KMS-11 (cell line): ENCODE measurements at regions not wholly inside any gene's neighbourhood (a gene's known extent, or its start where the extent isn't known, plus 50 kb on each side); places are given as distances from the start of the nearest gene placed in this dataset.

Experiments used
- H2AFZ ChIP-seq: fragments of 200-600 bp; sonication (generic); 2 replicates; pipeline ENCODE4 v1.6.1; 2016; ENCODE audit warnings: antibody characterized with exemption, mixed run types, low read depth
- H3K27ac ChIP-seq: fragments of 200-600 bp; sonication (generic); 2 replicates; pipeline ENCODE4 v1.6.1; 2016; ENCODE audit warnings: mild to moderate bottlenecking, mixed run types
- H3K27me3 ChIP-seq: fragments of 200-600 bp; sonication (generic); 2 replicates; pipeline ENCODE4 v1.6.1; 2017; ENCODE audit warnings: mild to moderate bottlenecking, low read depth, mixed run types, moderate library complexity; ENCODE audit not compliant: insufficient read depth
- H3K36me3 ChIP-seq: fragments of 200-600 bp; sonication (generic); 2 replicates; pipeline ENCODE4 v1.6.1; 2017; ENCODE audit warnings: mild to moderate bottlenecking, mixed run types; ENCODE audit not compliant: insufficient read depth
- H3K4me1 ChIP-seq: fragments of 200-600 bp; sonication (generic); 2 replicates; pipeline ENCODE4 v1.6.1; 2016; ENCODE audit warnings: mild to moderate bottlenecking, low read depth, mixed run types; ENCODE audit not compliant: poor library complexity, severe bottlenecking
- H3K4me2 ChIP-seq: fragments of 200-600 bp; sonication (generic); 2 replicates; pipeline ENCODE4 v1.7.0; 2016; ENCODE audit warnings: mild to moderate bottlenecking, mixed run types
- H3K4me3 ChIP-seq: fragments of 200-600 bp; sonication (generic); IDR thresholded peaks from 2 replicates; pipeline ENCODE4 v1.6.1; 2017; ENCODE audit warnings: low read depth, low read length, mixed read lengths; ENCODE audit not compliant: insufficient read depth
- H3K79me2 ChIP-seq: fragments of 200-600 bp; sonication (generic); 2 replicates; pipeline ENCODE4 v1.6.1; 2016; ENCODE audit warnings: low read depth, mixed run types; ENCODE audit not compliant: insufficient read depth
- H3K9ac ChIP-seq: fragments of 200-600 bp; sonication (generic); 2 replicates; pipeline ENCODE4 v1.6.1; 2016; ENCODE audit warnings: mild to moderate bottlenecking, mixed run types
- H4K20me1 ChIP-seq: fragments of 200-600 bp; sonication (generic); 2 replicates; pipeline ENCODE4 v1.6.1; 2016; ENCODE audit warnings: mild to moderate bottlenecking, mixed run types; ENCODE audit not compliant: insufficient read depth
- CTCF ChIP-seq: fragments of 200-600 bp; sonication (generic); conservative IDR thresholded peaks from 2 replicates; pipeline ENCODE4 v1.6.1; 2017; ENCODE audit warnings: low read depth, mild to moderate bottlenecking, antibody characterized with exemption, low read length, moderate library complexity, mixed read lengths

GRCh38 chr7:115701141-115701540 lies 329.4 kb downstream of the TFEC start:
- no peaks in the 10 kb centered on the region for H3K27me3 ChIP-seq
- no peak overlapping the region for H3K27ac ChIP-seq
- H3K4me3 ChIP-seq, result no peak overlapping the region
- H3K9ac ChIP-seq, result no peak overlapping the region
- H3K4me2 ChIP-seq, result no peak overlapping the region
- H3K79me2 ChIP-seq, result no peaks in the 10 kb centered on the region
- no peak for TF ChIP-seq CTCF
- H2AFZ ChIP-seq, result no peak overlapping the region
- no peaks in the 10 kb centered on the region for H3K36me3 ChIP-seq
- H3K4me1 ChIP-seq, result no peaks in the 10 kb centered on the region
- no peaks in the 10 kb centered on the region for H4K20me1 ChIP-seq

- no peak overlapping the region for H3K27ac ChIP-seq
- no peaks in the 10 kb centered on the region for H4K20me1 ChIP-seq
- no peak overlapping the region for H3K4me3 ChIP-seq
- no peak for TF ChIP-seq CTCF
- H2AFZ ChIP-seq, result no peak overlapping the region
- H3K36me3 ChIP-seq, result no peaks in the 10 kb centered on the region
- H3K4me1 ChIP-seq, result no peaks in the 10 kb centered on the region
- no peaks in the 10 kb centered on the region for H3K79me2 ChIP-seq
- no peaks in the 10 kb centered on the region for H3K27me3 ChIP-seq
- no peak overlapping the region for H3K4me2 ChIP-seq
- H3K9ac ChIP-seq, result no peak overlapping the region
Observed at GRCh38 chr7:115694424-115694823, 336.1 kb downstream of the TFEC start.

- H3K36me3 ChIP-seq, result no peaks in the 10 kb centered on the region
- no peak overlapping the region for H2AFZ ChIP-seq
- H3K4me2 ChIP-seq, result no peak overlapping the region
- H3K4me3 ChIP-seq, result no peak overlapping the region
- H3K79me2 ChIP-seq, result no peaks in the 10 kb centered on the region
- TF ChIP-seq CTCF, result no peak
- H3K27me3 ChIP-seq, result no peaks in the 10 kb centered on the region
- H3K27ac ChIP-seq, result no peak overlapping the region
- H3K9ac ChIP-seq, result no peak overlapping the region
- no peaks in the 10 kb centered on the region for H3K4me1 ChIP-seq
- H4K20me1 ChIP-seq, result no peaks in the 10 kb centered on the region
Observed at GRCh38 chr7:115693779-115694178, 336.8 kb downstream of the TFEC start.

- Histone ChIP-seq H3K9ac (no peak overlapping the region), H3K4me1 (no peaks in the 10 kb centered on the region), H3K4me3 (no peak overlapping the region)
Observed at GRCh38 chr7:115689941-115690340, 340.6 kb downstream of the TFEC start.

More at GRCh38 chr7:115689941-115690340, 340.6 kb downstream of the TFEC start:
- Histone ChIP-seq H3K79me2 (no peaks in the 10 kb centered on the region), H4K20me1 (no peaks in the 10 kb centered on the region), H3K27ac (no peak overlapping the region), H2AFZ (no peak overlapping the region), H3K36me3 (no peaks in the 10 kb centered on the region), H3K4me2 (no peak overlapping the region), H3K27me3 (no peaks in the 10 kb centered on the region)
- no peak for TF ChIP-seq CTCF
